ENCODE measurements at regions not wholly inside any gene's neighbourhood (a gene's known extent, or its start where the extent isn't known, plus 50 kb on each side); places are given as distances from the start of the nearest gene placed in this dataset.

GRCh38 chr6:170021579-170021978 is 269.3 kb downstream of the DLL1 start:
- TF ChIP-seq CTCF (conservative IDR thresholded peaks at IDR 0.05; ENCODE audit: low read depth in 2 of 2) (no peak), STAT1 (IDR thresholded peaks at IDR 0.05; ENCODE audit: unreplicated experiment) (no peak), EZH2 (IDR thresholded peaks at IDR 0.05; ENCODE audit: low read depth, unreplicated experiment) (no peak), POLR2AphosphoS5 (IDR thresholded peaks at IDR 0.05; ENCODE audit: low read depth) (no peak), EZH2phosphoT487 (IDR thresholded peaks at IDR 0.05; ENCODE audit: unreplicated experiment) (no peak), REST (IDR thresholded peaks at IDR 0.05; ENCODE audit: unreplicated experiment) (no peak), CREB1 (CRISPR knock-in tag; IDR thresholded peaks at IDR 0.05; ENCODE audit: low read depth) (no peak), ZNF114 (CRISPR knock-in tag; IDR thresholded peaks at IDR 0.05) (no peak)

All from GM23338 (cell line).